ENCODE measurements at regions not wholly inside any gene's neighbourhood (a gene's known extent, or its start where the extent isn't known, plus 50 kb on each side); places are given as distances from the start of the nearest gene placed in this dataset.

DNA sequence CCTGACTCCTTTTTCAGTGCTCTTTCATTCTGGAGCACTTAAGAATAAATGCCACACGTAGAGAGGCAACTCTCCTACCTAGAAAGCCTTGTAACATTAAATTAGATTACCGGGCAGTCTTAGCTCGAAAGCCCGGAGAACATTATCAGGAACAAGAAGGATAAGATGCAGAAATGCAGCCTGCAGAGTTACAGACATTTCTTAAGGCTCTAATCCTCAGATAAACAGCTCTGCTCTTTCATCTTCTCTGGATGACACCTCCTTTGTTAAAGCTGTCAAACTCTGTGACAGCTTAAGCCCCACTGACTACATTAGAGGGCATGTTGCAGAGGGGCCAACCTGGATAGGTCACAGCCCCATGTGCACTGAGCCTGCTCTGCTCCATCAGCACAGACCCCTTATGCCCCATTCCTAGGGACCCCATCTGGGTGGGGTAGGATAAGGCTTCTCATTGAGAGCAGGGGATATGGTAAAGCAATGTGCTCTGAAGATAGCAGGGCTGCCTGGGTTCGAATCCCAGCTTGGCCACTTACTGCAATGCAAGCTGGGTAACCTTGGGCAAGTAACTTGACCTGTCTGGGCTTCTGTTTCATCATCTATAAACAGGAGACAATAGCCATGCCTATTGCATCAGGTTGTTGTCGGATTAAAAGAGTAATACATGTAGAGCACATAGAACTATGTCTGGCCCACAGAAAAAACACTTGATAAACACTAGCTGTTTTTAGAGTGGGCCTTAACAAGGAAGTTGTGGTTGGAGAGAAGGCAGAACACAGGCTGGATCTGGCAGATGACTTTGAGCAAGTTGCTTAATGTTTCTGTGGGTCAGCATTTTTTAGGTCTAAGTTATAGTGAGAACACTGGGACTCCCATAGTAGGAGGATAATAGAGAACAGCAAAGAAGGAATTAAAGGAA, 111.4 kb downstream of the THNSL2 start:
- no peak for DNase-seq

DNA sequence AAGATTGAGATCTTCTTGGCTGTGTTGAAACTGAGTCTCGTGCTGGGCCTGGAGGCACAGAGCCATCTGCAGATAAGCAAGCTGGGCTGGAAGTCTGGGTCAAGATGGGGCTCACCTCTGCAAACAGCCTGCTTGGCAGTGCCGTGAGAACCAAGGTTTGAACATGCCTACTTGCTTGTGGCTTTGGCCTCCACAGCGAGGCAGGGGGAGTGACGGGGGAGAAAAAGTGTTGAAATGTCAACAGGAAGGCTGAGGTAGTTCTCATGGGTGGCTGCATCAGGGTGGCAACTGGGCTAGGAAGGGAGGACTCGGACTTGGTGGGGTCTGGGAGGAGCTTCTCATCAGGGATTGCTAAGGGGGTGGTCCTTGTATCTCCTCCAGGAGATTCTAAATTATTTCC, 99.7 kb downstream of the THNSL2 start:
- no peak for DNase-seq

DNA sequence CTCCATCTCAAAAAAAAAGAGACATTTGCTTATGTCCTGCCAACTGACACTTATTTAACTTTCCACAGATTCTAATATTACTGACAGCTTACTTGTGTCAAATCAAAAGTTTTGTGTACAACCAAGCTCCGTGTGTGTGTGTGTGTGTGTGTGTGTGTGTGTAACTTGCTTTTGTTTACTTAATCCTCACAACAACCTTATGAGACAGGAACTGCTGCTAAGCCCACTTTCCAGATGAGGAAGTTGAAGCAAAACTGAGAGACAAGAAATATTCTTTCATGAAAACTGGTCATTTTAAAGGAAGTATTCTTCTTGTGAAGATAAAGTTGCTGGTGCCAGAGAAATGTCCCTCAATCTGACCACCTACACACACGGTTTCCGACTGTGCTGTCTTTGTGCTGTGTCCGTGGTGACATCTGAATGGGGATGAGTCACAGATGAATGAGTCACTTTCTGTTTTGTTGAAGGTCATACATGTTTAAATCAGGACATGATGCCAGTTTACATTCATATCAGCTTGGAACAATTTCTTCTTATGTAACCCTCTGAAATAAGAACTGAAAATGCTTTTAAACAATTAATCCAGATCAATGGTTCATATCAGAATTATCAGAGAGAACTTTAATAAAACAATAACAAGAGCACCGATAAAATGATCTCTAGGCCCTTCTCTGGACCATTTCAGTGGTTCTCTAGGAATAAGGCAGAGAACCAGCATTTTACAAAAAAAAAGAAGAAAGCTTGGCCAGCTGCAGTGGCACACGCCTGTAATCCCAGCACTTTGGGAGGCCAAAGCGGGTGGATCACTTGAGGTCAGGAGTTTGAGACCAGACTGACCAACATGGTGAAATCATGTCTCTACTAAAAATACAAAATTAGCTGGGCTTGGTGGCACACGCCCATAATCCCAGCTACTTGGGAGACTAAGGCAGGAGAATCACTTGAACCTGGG, 95.5 kb downstream of the THNSL2 start:
- peak; percentile 23 for DNase-seq

DNA sequence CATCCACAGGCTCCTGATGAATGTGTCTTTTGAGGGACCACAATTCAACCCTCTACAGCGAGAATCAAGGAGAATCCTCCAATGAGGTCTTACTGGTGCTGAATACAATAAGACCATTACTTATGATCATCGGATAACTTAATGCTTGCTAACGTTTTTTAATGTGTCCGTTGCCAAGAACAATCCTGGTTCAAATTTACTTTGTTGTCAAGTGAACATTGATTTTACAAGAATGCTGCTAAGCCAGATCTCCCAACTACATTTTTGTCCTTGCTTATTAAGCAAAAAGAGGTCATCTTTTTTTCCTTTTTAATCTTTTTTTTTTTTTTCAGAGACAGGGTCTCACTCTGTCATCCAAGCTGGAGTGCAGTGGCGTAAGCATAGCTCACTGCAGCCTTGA, 93.7 kb downstream of the THNSL2 start:
- DNase-seq, result no peak

DNA sequence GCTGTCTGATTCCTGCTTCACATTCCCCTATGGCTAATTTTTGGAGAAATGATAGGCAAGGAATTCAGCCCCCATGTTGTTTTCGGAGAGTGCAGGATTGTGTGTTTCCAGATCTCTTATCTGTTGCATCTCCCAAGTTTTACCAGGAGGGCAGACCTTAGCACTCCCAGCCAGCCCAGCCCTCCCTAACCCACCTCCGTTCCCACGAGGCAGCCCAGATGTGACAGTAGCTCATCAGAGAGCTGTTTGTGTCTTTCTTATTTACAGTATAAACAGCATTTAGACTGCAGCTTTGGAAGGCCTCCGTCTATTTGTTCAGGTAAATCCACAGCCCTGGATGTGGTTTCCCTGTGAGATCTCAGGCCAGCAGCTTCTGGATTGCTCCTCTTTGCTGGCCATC, 91.6 kb downstream of the THNSL2 start:
- no peak for DNase-seq

DNA sequence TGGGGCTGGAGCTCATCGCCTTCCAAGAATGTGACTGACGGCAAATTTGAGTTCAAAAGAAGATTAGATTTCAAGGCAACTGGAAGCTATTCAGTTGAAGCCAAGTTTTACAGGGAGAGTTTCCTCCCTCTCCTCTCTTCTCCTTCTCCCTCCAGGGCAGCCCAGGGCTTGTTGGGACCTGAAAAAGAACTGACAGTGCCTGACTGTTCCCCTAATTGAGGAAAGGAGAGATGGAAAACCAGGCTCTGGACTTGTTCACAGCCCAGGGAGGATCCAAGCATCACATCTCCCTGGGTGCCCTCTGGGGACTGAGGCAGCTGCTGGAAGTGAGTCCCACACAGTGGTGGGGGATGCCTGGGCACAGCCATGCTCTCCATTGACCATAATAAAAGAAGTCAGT, 88.1 kb downstream of the THNSL2 start:
- no peak for DNase-seq

DNA sequence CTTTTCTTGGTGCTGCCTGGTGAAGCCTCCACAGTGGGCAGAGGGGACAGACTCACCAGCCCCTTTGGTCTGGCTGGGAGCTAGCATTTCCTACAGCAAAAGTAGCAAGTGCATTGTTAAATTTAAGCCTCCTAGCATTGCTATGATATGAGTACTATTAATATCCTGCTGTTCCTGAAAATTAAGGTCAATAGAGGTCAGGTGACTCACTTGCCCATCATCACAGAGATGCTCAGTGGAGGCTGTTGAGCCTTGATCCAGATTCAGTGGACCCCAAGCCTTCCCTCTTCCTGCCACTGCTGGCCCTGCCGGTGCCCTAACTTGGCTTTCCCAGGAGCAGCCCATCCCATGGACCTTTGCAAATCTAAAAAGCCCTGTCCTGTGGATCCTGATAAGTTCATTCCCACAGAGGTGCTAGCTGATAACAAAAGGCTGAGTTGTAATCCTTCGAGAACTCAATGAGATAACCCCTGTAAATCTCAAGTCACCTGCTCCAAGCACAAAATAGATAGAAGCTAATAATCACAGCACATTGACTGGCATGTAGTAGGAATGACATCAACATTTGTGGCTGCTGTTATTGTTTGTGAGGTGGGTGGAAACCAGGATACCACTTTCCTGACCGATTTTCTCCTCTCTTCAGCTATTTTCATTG, 84.4 kb downstream of the THNSL2 start:
- no peak for DNase-seq

DNA sequence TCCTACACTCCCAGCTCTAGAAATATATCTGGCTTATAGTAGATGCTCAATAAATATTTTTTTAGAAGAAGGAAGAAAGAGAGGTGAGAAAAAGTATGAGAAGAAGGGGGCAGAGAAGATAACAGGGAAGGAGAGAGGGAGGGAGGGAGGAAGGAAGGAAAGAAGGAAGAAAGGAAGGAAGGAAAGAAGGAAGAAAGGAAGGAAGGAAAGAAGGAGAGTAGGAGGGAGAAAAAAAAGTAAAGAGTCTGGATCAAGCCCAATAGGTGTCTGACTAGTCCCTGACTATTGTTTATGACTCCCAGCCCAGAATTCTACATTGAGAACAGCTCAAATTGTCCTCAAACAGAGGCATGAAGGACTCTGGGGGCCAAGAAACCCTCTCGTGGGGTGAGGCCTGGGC, 83.9 kb downstream of the THNSL2 start:
- no peak for DNase-seq

- no peak for DNase-seq
Observed at GRCh38 chr2:88253375-88253774, 83.2 kb downstream of the THNSL2 start.

- DNase-seq, result no peak
Observed at GRCh38 chr2:88252646-88253045, 82.5 kb downstream of the THNSL2 start.

GRCh38 chr2:88252111-88252510, 82.0 kb downstream of the THNSL2 start:
- no peak for DNase-seq

- DNase-seq, result no peak
Observed at GRCh38 chr2:88250404-88250803, 80.3 kb downstream of the THNSL2 start.

GRCh38 chr2:88248280-88248828, 78.2 kb downstream of the THNSL2 start:
- no peak for DNase-seq

DNA sequence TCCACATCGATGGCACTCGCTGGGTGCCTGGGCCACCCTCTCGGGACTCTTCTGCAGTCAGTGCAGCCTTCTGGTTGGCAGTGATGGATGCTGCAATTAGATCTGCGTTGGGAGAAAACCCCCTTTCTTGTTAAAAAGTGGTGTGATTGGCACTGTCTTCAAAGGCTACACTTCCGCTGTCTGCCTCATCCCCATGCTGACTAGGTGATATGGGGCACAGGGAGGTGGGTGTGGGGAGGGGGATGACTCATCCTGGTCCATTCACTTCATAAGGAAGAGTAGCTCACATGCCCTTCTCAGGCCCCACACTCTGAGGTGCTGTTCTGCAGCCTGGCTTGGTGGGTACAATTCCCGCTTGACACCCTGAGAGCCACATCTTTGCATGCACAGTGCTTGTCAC, 77.4 kb downstream of the THNSL2 start:
- DNase-seq, result peak; percentile 26

- DNase-seq, result no peak
Observed at GRCh38 chr2:88245109-88245508, 75.0 kb downstream of the THNSL2 start.

GRCh38 chr2:88239781-88240180, 69.6 kb downstream of the THNSL2 start:
- no peak for DNase-seq

- DNase-seq, result no peak
Observed at GRCh38 chr2:88236666-88237065, 66.5 kb downstream of the THNSL2 start.
